Astrocyte (in vitro differentiated cells and primary cell): ENCODE measurements at regions not wholly inside any gene's neighbourhood (a gene's known extent, or its start where the extent isn't known, plus 50 kb on each side); places are given as distances from the start of the nearest gene placed in this dataset.

Experiments
- DNase-seq: peaks from one replicate; pipeline ENCODE4 v3.0.0-alpha.2; 2010; ENCODE audit warnings: low read depth
- FAIRE-seq: peaks from 2 replicates; lab custom pipeline; 2011; peaks lifted over from hg19 to GRCh38; lab: Jason Lieb, UNC
- H2AFZ ChIP-seq: 2 replicates; pipeline ENCODE4 v1.6.0; 2012; ENCODE audit warnings: low read depth, low read length, inconsistent platforms
- H3K27ac ChIP-seq: 2 replicates; pipeline ENCODE4 v1.5.1; 2011; ENCODE audit warnings: low read depth, low read length, inconsistent platforms
- H3K27me3 ChIP-seq: 2 replicates; pipeline ENCODE4 v1.6.0; 2011; ENCODE audit warnings: low read length, inconsistent platforms; ENCODE audit not compliant: insufficient read depth
- H3K36me3 ChIP-seq: 2 replicates; pipeline ENCODE4 v1.5.1; 2011; ENCODE audit warnings: low read length, inconsistent platforms; ENCODE audit not compliant: insufficient read depth
- H3K4me1 ChIP-seq: 2 replicates; pipeline ENCODE4 v1.5.1; 2011; ENCODE audit warnings: low read length, inconsistent platforms; ENCODE audit not compliant: insufficient read depth
- H3K4me2 ChIP-seq: 2 replicates; pipeline ENCODE4 v1.6.0; 2012; ENCODE audit warnings: low read length, inconsistent platforms
- H3K4me3 ChIP-seq: 2 replicates; pipeline ENCODE4 v1.5.1; 2011; ENCODE audit warnings: low read depth, mild to moderate bottlenecking, low read length, inconsistent platforms; ENCODE audit not compliant: insufficient read depth
- H3K79me2 ChIP-seq: 2 replicates; pipeline ENCODE4 v1.6.0; 2012; ENCODE audit warnings: mild to moderate bottlenecking, low read length, inconsistent platforms; ENCODE audit not compliant: insufficient read depth
- H3K9ac ChIP-seq: 2 replicates; pipeline ENCODE4 v1.6.0; 2012; ENCODE audit warnings: mild to moderate bottlenecking, low read length, inconsistent platforms
- H3K9me3 ChIP-seq: 2 replicates; pipeline ENCODE4 v1.5.1; 2012; ENCODE audit warnings: low read depth, mild to moderate bottlenecking, low read length, inconsistent platforms; ENCODE audit not compliant: insufficient read depth
- H4K20me1 ChIP-seq: 2 replicates; pipeline ENCODE4 v1.6.0; 2012; ENCODE audit warnings: low read length, inconsistent platforms; ENCODE audit not compliant: insufficient read depth
- H3K27ac Mint-ChIP-seq: one replicate; pipeline ENCODE4 v1.8.0; 2021; ENCODE audit warnings: mild to moderate bottlenecking, mixed read lengths; ENCODE audit not compliant: unreplicated experiment
- H3K27me3 Mint-ChIP-seq: one replicate; pipeline ENCODE4 v1.8.0; 2021; ENCODE audit warnings: low read depth, mixed read lengths; ENCODE audit not compliant: unreplicated experiment
- H3K36me3 Mint-ChIP-seq: one replicate; pipeline ENCODE4 v1.8.0; 2021; ENCODE audit warnings: low read depth, mixed read lengths; ENCODE audit not compliant: unreplicated experiment
- H3K4me1 Mint-ChIP-seq: one replicate; pipeline ENCODE4 v1.8.0; 2021; ENCODE audit warnings: low read depth, mixed read lengths; ENCODE audit not compliant: unreplicated experiment
- H3K4me3 Mint-ChIP-seq: one replicate; pipeline ENCODE4 v1.8.0; 2021; ENCODE audit warnings: mild to moderate bottlenecking, moderate library complexity, mixed read lengths; ENCODE audit not compliant: unreplicated experiment
- H3K9me3 Mint-ChIP-seq: one replicate; pipeline ENCODE4 v1.8.0; 2021; ENCODE audit warnings: mild to moderate bottlenecking, mixed read lengths; ENCODE audit not compliant: unreplicated experiment
- CTCF ChIP-seq: IDR thresholded peaks from 2 replicates; pipeline ENCODE4 v1.5.1; 2011; ENCODE audit warnings: low read depth, mild to moderate bottlenecking, inconsistent platforms, low read length, moderate library complexity; ENCODE audit not compliant: insufficient read depth
- EZH2 ChIP-seq: IDR thresholded peaks from 2 replicates; pipeline ENCODE4 v1.6.1; 2012; ENCODE audit warnings: mild to moderate bottlenecking, low read length, inconsistent platforms; ENCODE audit not compliant: insufficient read depth

- H3K27ac Mint-ChIP-seq = no peak overlapping the region
- FAIRE-seq = no peak
Measured at GRCh38 chr4:158046345-158046744, 126.5 kb downstream of the GASK1B start.

GRCh38 chr4:158043971-158044618 lies 128.7 kb downstream of the GASK1B start:
- no peak overlapping the region for H3K4me2 ChIP-seq
- peaks cover 13% of the 10 kb centered on the region for H3K4me1 Mint-ChIP-seq
- no peaks in the 10 kb centered on the region for H3K9me3 ChIP-seq
- peaks cover 2% of the 10 kb centered on the region for H3K36me3 Mint-ChIP-seq
- no peak overlapping the region for H3K9ac ChIP-seq
- no peaks in the 10 kb centered on the region for H4K20me1 ChIP-seq
- H3K4me3 Mint-ChIP-seq = no peak overlapping the region
- H3K79me2 ChIP-seq = no peaks in the 10 kb centered on the region
- H3K27me3 ChIP-seq = no peaks in the 10 kb centered on the region
- peaks cover 8% of the 10 kb centered on the region for H3K9me3 Mint-ChIP-seq
- no peaks in the 10 kb centered on the region for H3K36me3 ChIP-seq
- H2AFZ ChIP-seq = no peak overlapping the region
- peaks cover 5% of the 10 kb centered on the region for H3K4me1 ChIP-seq
- TF ChIP-seq EZH2 (no peak), CTCF (no peak)
- no peak overlapping the region for H3K27ac Mint-ChIP-seq
- no peak for FAIRE-seq
- H3K27ac ChIP-seq = no peak overlapping the region
- no peak overlapping the region for H3K4me3 ChIP-seq
- H3K27me3 Mint-ChIP-seq = no peaks in the 10 kb centered on the region
- no peak for DNase-seq

More at GRCh38 chr4:158046345-158046744, 126.5 kb downstream of the GASK1B start:
- peaks cover 10% of the 10 kb centered on the region for H3K4me1 ChIP-seq
- H3K36me3 ChIP-seq = no peaks in the 10 kb centered on the region
- no peak overlapping the region for H3K4me3 Mint-ChIP-seq
- H3K4me3 ChIP-seq = no peak overlapping the region
- peaks cover 6% of the 10 kb centered on the region for H3K9me3 Mint-ChIP-seq
- H3K9ac ChIP-seq = no peak overlapping the region
- no peaks in the 10 kb centered on the region for H3K36me3 Mint-ChIP-seq
- H3K27ac ChIP-seq = no peak overlapping the region
- H3K4me2 ChIP-seq = no peak overlapping the region
- no peak overlapping the region for H2AFZ ChIP-seq
- TF ChIP-seq EZH2 (no peak), CTCF (no peak)
- peaks cover 19% of the 10 kb centered on the region for H3K4me1 Mint-ChIP-seq
- H3K27me3 Mint-ChIP-seq = no peaks in the 10 kb centered on the region
- DNase-seq = peak; percentile 34
- H3K9me3 ChIP-seq = no peaks in the 10 kb centered on the region
- H4K20me1 ChIP-seq = no peaks in the 10 kb centered on the region
- no peaks in the 10 kb centered on the region for H3K27me3 ChIP-seq
- no peaks in the 10 kb centered on the region for H3K79me2 ChIP-seq

- no peaks in the 10 kb centered on the region for H4K20me1 ChIP-seq
- Mint-ChIP-seq H3K4me3 (no peak overlapping the region), H3K9me3 (peaks cover 11% of the 10 kb centered on the region), H3K27me3 (no peaks in the 10 kb centered on the region), H3K36me3 (peaks cover 2% of the 10 kb centered on the region), H3K4me1 (peaks cover 13% of the 10 kb centered on the region), H3K27ac (no peak overlapping the region)
- DNase-seq (peak; percentile 81), FAIRE-seq (peak; percentile 29)
- no peaks in the 10 kb centered on the region for H3K36me3 ChIP-seq
- no peaks in the 10 kb centered on the region for H3K27me3 ChIP-seq
- H3K4me1 ChIP-seq = peaks cover 5% of the 10 kb centered on the region
- no peak overlapping the region for H3K4me3 ChIP-seq
- no peak for TF ChIP-seq EZH2
- TF ChIP-seq CTCF = no peak
- H2AFZ ChIP-seq = no peak overlapping the region
- no peaks in the 10 kb centered on the region for H3K9me3 ChIP-seq
- peak overlapping the region; percentile 54 for H3K4me2 ChIP-seq
- no peak overlapping the region for H3K9ac ChIP-seq
- peak overlapping the region; percentile 19 for H3K27ac ChIP-seq
- no peaks in the 10 kb centered on the region for H3K79me2 ChIP-seq
Measured at GRCh38 chr4:158042591-158043030, 130.2 kb downstream of the GASK1B start.
